T-helper 1 cell treated with Interleukin-12 subunit alpha and Interleukin-12 subunit beta and Interleukin-4 antibody, amounts not matched to agents 30 μg/mL and 1 μg/mL, for 36 hours (primary cell): ENCODE measurements at regions not wholly inside any gene's neighbourhood (a gene's known extent, or its start where the extent isn't known, plus 50 kb on each side); places are given as distances from the start of the nearest gene placed in this dataset.
"Not testable (repeated sequence)": the region's sequence is repeated elsewhere in the genome, so short reads cannot be mapped to it uniquely, and the experiment has no call there.

Source experiments
- H3K27ac Mint-ChIP-seq: one replicate; pipeline ENCODE4 v1.8.0; 2021; ENCODE audit warnings: mild to moderate bottlenecking, mixed read lengths
- H3K27me3 Mint-ChIP-seq: one replicate; pipeline ENCODE4 v1.8.0; 2021; ENCODE audit warnings: low read depth, mixed read lengths
- H3K36me3 Mint-ChIP-seq: one replicate; pipeline ENCODE4 v1.8.0; 2021; ENCODE audit warnings: low read depth, mixed read lengths
- H3K4me1 Mint-ChIP-seq: one replicate; pipeline ENCODE4 v1.8.0; 2021; ENCODE audit warnings: low read depth, mixed read lengths
- H3K4me3 Mint-ChIP-seq: one replicate; pipeline ENCODE4 v1.8.0; 2021; ENCODE audit warnings: mild to moderate bottlenecking, moderate library complexity, mixed read lengths
- H3K9me3 Mint-ChIP-seq: one replicate; pipeline ENCODE4 v1.8.0; 2021; ENCODE audit warnings: mixed read lengths

DNA sequence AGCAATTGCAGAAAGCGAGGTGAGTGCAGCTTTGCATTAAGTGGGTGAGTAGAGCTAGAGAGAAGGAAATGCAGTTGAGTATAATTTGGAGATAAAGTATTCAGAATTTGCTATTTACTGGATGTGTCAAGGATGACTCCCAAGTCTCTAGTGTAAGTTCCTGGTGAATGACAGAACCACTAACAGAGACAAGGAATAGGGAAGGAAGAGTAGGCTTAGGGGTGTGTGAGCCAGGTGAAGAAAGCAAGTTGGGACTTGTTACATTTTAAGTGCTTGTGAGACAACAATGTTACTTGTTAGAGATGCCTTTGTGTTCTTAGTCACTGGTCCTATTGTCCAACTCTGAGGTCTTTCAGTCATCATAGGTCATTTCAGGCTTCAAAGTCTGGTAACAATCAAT is 70.8 kb downstream of the TBC1D26 start:
- not testable (repeated sequence) for H3K27ac Mint-ChIP-seq, H3K36me3 Mint-ChIP-seq, H3K9me3 Mint-ChIP-seq, H3K4me1 Mint-ChIP-seq, H3K4me3 Mint-ChIP-seq
- peaks cover 10% of the 10 kb centered on the region for H3K27me3 Mint-ChIP-seq

DNA sequence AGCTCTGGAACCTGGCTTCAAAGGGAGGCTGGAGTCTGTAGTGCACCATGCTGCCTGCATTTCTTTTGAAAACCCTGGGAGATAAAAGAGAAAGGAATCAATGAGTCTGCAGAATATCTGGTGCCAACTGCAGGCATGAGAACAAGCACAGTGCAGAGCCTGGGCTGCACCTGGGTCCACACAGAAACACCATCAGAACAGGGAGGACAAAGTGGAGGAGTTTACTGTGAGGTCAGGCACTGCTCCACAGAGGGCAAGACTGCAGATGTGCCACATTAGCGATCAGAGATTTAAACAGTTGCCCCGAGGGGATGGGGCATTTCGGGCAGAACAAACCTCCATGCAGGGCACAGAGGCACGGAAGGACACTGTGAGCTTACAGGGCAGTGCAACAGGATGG is 74.7 kb downstream of the TBC1D26 start:
- not testable (repeated sequence) for H3K4me1 Mint-ChIP-seq, H3K27me3 Mint-ChIP-seq, H3K27ac Mint-ChIP-seq, H3K36me3 Mint-ChIP-seq, H3K9me3 Mint-ChIP-seq, H3K4me3 Mint-ChIP-seq

DNA sequence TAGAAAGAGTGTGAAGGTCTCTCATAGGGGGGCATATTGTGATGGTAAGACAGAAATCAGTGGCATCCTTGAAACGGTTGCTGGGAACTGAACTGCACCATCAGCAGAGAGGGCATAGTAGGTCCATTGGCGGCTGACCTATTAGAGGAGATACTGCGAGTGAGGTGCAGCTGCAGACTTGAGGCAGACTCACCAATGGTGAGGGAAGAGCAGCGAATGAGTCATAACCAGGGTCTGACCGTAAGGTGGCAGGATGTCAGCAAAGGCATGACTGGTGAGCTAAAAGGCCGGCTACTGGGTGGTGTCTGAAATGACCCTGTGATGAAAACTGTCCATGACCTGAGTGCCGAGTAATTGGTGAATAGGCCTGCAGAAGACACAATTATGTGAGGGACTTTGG is 81.3 kb downstream of the TBC1D26 start:
- H3K36me3 Mint-ChIP-seq, H3K9me3 Mint-ChIP-seq, H3K4me1 Mint-ChIP-seq, H3K4me3 Mint-ChIP-seq, H3K27me3 Mint-ChIP-seq, H3K27ac Mint-ChIP-seq: not testable (repeated sequence)

DNA sequence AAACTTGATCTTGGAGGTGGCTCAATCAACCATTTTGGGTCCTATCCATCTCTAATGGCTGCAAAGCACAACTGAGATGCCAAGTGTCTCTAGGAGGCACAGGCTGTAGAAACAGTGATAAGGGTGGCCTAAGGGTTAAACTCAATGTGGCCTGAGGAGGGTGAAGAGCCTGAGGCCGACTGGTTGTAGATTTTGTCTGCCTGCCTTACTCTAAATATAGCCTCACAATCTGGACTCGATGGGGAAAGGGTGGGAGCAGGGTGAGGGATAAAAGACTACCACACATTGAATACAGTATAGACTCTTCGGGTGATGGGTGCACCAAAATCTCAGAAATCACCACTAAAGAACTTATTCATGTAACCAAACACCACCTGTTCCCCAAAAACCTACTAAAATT is 81.9 kb downstream of the TBC1D26 start:
- H3K27me3 Mint-ChIP-seq, H3K27ac Mint-ChIP-seq, H3K4me1 Mint-ChIP-seq, H3K9me3 Mint-ChIP-seq, H3K36me3 Mint-ChIP-seq, H3K4me3 Mint-ChIP-seq: not testable (repeated sequence)

DNA sequence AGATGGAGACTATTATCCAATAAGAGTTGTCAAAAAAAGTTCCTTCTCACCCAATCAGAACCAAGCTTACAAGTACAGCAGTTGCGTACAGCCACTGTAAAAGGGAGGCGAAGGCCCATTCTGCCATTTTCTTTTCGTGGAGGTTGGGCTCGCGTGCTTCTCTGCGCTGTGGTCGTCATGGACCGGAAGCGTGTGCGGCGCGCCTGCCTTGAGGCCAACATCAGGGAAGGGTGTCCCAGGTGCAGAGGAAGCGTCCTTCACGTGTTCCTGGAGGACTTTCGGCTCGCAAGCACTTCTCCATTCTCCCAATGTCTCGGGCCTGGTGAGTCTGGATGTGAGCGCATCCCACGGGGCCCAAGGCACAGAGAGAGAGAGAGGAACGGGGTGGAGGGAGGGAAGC is 85.8 kb downstream of the TBC1D26 start:
- H3K4me3 Mint-ChIP-seq, H3K27ac Mint-ChIP-seq, H3K9me3 Mint-ChIP-seq, H3K27me3 Mint-ChIP-seq, H3K4me1 Mint-ChIP-seq, H3K36me3 Mint-ChIP-seq: not testable (repeated sequence)

DNA sequence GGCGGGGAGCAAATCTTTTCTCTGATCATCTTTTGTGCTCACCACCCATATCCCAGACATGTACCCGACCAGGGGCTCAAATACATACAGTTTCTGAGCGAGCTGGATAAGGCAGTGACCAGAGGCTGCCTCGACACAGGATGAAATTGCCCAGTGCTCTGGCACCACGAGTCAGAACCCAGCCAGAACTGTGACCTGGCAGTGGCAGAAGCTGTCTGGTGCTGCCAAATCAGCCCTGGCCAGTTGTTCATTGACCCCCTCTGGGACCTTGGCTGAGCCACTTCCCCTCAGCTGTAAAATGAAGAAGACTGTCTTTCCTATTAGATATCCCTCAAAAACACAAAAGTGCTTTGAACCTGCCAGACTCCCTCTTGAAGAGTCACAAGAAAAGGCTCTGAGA is 90.2 kb downstream of the TBC1D26 start:
- H3K4me1 Mint-ChIP-seq, H3K36me3 Mint-ChIP-seq, H3K9me3 Mint-ChIP-seq, H3K27ac Mint-ChIP-seq, H3K4me3 Mint-ChIP-seq: not testable (repeated sequence)
- peaks cover 16% of the 10 kb centered on the region for H3K27me3 Mint-ChIP-seq

DNA sequence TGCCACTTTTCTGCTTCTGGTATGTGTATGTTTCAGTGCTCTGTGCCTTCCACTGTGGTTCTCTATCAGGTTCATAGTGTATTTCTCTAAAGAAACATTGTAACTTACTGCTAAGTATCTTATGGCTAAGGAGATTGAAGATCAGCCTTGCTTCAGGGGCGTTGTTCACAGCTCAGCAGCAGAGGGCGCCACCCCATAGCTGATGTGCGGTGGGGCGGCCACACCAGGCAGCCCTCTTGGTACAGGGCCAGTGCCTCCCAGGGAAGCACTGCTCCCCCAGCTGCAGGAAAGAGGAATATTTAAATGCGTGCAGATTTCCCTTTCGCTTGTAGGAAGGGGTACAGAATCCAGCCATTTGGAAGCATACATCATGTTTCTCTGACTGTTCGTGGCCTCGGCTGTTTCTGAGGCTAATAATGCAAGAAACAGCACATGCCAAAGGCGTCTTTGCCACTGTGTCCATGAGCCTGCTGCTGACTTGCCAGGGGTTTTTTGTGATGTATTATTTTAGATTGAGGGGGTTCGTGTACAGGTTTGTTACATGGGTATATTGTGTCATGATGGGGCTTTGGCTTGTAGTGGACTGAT is 96.7 kb downstream of the TBC1D26 start:
- H3K4me1 Mint-ChIP-seq = peaks cover 18% of the 10 kb centered on the region

DNA sequence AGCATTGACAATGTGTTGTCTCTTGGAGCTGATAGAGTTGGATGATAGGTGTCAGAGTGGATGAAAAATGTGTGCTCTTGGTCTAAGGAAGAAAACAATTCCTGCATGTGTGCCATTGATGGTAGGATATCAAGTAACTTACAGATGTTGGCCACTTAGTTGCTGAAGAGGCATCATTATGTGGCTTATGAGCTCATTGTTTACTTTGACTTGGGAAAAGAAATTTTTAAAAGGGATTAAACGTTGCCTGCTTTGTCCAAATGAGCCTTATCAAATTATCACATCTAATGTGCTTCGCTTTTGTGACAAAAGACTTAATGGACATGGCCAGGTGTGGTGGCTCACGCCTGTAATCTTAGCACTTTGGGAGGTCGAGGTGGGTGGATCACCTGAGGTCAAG is 98.1 kb downstream of the TBC1D26 start:
- H3K27ac Mint-ChIP-seq, H3K27me3 Mint-ChIP-seq, H3K4me3 Mint-ChIP-seq, H3K36me3 Mint-ChIP-seq, H3K9me3 Mint-ChIP-seq: not testable (repeated sequence)
- peaks cover 19% of the 10 kb centered on the region for H3K4me1 Mint-ChIP-seq

More for the DNA sequence above, 96.7 kb downstream of the TBC1D26 start:
- not testable (repeated sequence) for H3K9me3 Mint-ChIP-seq, H3K36me3 Mint-ChIP-seq, H3K27ac Mint-ChIP-seq, H3K4me3 Mint-ChIP-seq
- peaks cover 18% of the 10 kb centered on the region for H3K27me3 Mint-ChIP-seq

DNA sequence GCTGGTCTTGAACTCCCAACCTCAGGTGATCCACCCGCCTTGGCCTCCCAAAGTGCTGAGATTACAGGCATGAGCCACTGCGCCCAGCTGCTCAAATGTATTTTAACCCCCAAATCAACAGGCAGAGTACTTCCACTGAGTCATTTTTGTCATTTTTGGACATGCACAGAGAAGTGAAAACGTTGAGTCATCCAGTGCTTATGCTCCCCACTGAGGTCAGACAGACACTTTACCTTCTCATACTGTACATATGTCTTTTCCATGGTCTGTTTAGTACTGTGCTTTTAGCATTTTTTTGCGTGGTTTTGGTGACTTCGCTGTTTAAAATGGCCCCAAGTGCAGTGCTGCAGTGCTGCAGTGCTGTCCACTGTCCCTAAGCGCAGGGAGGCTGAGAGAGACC is 99.1 kb downstream of the TBC1D26 start:
- peaks cover 19% of the 10 kb centered on the region for H3K4me1 Mint-ChIP-seq
- H3K9me3 Mint-ChIP-seq, H3K27ac Mint-ChIP-seq, H3K36me3 Mint-ChIP-seq, H3K4me3 Mint-ChIP-seq: not testable (repeated sequence)
- H3K27me3 Mint-ChIP-seq = peaks cover 12% of the 10 kb centered on the region

DNA sequence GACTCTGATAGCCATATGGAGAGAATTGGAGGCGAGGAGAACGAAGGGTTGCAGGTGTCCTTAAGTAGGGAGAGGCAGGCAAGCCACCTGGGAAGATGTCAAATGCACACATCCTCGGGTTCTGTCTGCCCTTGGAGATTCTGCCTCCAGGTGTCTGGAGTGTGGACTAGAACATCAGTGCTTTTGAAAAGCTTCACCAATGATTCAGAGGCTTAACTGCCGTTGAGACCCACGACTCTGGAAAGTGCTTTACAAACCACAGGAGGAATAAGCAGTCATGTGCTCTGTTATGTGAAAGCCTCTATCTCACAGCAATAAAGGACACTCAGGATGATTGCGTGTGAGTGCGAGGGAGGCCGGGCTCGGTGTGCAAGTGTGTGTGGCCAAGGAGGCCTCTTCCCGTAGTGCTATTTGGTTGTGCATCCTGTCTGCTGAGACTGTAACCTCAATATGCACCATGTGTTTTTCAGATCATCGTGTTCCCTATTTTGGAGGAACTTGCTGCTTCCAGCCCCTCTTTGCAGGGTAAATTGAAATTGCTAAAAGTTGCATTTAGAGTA is 100.9 kb downstream of the TBC1D26 start:
- H3K27ac Mint-ChIP-seq, H3K36me3 Mint-ChIP-seq, H3K4me3 Mint-ChIP-seq, H3K27me3 Mint-ChIP-seq, H3K9me3 Mint-ChIP-seq: not testable (repeated sequence)
- H3K4me1 Mint-ChIP-seq = peaks cover 19% of the 10 kb centered on the region

DNA sequence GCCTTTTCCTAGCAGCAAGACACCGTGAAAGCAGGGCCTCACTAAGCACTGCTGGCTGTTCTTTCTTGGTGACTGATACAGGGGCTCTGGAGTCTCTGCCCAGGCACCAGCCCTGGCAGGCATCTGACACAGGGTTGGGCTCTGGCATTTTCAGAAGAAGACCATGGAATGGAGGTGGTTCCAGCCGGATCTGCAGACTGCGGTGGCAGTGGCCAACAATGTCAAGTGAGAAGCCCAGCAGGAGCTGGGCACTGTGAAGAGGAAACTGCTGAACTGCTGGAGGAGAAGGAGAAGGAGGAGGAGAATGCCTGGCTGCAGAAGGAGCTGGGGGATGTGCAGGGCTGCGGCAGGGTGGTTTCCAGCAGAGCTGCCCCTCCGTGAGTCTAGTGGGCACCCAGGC is 101.8 kb downstream of the TBC1D26 start:
- H3K9me3 Mint-ChIP-seq, H3K36me3 Mint-ChIP-seq, H3K27me3 Mint-ChIP-seq, H3K27ac Mint-ChIP-seq, H3K4me3 Mint-ChIP-seq: not testable (repeated sequence)
- H3K4me1 Mint-ChIP-seq = peaks cover 16% of the 10 kb centered on the region

DNA sequence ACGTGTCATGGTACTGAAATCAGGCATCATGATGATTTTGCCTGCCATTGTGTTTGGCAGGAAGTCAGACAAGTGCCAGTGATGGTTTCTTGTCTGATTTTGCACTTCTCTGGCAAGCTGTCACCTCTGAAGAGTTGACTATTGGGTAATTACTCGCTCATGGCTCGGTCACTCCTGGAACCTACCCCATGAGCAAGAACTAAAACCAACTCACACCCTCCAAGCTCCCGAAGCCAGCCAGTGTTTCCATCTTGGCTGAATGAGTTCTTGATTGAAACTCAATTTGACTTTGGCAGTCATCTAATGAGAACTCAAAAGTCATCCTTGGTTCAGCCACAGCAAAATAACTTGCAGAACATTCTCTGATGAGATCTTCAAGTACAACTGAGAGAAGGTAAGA is 103.4 kb downstream of the TBC1D26 start:
- H3K27me3 Mint-ChIP-seq, H3K27ac Mint-ChIP-seq, H3K9me3 Mint-ChIP-seq, H3K36me3 Mint-ChIP-seq, H3K4me3 Mint-ChIP-seq: not testable (repeated sequence)
- H3K4me1 Mint-ChIP-seq = peaks cover 12% of the 10 kb centered on the region

DNA sequence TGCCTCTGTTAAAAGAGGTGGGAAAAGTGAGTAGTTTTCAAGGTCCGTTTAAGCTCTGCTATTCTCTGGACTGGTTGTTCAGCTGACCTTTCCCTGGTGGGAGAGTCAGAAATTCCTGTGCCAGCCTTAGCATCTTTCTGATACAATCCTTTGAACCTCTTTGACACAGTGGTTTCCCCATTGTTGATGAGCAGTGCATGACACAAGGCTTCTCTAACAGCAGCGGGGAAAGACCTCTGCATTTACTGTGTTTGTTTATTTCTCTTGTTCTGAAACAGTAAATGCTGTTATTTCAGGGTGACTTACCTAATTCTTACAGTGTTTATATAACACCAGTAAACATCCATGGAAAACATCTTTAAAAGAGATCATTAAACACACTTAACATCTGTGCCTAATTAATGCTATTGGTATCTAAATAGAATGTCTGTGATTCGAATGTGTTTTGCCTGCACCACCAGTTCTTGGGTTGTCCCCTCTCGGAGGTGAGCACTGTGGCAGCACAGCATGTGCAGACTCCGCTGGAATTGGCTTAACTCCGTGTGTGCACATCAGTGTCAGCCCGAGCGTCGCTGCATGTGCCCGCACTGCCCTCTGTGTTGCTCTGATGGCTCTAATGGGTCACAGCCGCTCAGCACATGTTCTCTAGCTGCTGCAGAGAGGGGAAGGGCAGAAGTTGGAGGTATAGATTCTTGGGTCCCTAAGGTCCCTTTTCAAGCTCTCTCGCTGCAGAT is 104.3 kb downstream of the TBC1D26 start:
- H3K27ac Mint-ChIP-seq, H3K4me3 Mint-ChIP-seq, H3K4me1 Mint-ChIP-seq, H3K27me3 Mint-ChIP-seq, H3K36me3 Mint-ChIP-seq, H3K9me3 Mint-ChIP-seq: not testable (repeated sequence)

DNA sequence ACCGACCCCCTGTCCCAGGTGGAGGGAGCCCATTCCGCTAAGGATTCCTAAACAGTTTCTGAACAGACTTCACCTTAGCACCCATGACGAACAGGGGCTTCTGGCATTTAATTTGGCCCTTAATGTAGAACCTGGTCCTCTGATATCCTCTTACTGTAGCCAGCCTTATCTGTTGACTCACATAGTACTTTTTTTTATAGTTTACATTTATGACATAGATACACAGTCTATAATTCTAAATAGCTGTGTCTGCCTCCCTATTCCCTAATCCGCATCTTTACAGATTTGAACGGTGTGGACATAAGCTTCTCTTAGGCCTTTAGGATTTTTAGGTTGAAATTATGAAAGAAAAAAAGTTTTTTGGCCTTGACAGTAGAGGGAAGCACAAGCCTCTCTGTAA is 104.9 kb downstream of the TBC1D26 start:
- H3K9me3 Mint-ChIP-seq, H3K27me3 Mint-ChIP-seq, H3K27ac Mint-ChIP-seq, H3K36me3 Mint-ChIP-seq, H3K4me1 Mint-ChIP-seq, H3K4me3 Mint-ChIP-seq: not testable (repeated sequence)

DNA sequence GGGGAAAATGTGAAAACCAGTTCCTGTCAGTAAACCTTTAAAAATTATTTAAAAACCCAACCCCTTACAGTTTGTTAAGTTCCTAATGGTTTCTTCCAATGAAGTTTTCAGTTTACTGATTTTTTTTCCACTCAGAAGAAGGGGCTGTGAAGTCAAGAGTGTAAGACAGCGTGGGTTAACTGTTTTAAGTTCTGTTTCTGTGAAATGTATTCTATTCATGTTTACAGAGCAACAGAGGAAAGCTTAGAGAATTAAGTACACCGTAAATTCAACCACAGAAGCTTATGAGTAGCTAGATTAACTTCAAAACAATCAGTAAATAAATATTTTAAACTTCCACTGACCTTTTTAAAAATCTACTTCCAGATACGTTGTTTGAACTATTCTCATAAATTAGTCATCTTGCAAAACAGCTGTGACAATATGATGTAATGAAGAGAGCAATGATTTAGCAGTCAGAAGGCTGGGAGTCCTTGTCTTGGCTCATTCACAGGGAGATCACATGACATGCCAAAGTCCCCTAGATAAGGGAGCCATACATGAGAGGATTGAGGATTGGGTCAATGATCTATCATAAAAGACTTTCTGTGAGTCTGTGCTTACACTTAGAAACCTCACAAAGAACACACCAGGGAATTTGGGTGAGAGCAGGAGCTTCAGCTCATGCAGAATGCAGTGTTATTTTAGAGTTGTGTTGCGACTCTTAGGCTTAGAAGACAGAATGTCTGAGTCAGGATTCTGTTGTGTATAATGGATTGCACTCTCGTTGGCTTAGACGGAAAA is 97.3 kb upstream of the ADORA2B start:
- H3K27ac Mint-ChIP-seq, H3K36me3 Mint-ChIP-seq, H3K4me1 Mint-ChIP-seq, H3K27me3 Mint-ChIP-seq, H3K4me3 Mint-ChIP-seq, H3K9me3 Mint-ChIP-seq: not testable (repeated sequence)
